Body of pancreas (tissue), 4 donors: ENCODE measurements at regions not wholly inside any gene's neighbourhood (a gene's known extent, or its start where the extent isn't known, plus 50 kb on each side); places are given as distances from the start of the nearest gene placed in this dataset.

Source experiments
- ATAC-seq: fragments of 150-250 bp; one replicate; pipeline ENCODE4 v1.9.1; 2016
- DNase-seq, 4 donors: peaks; one replicate each; pipeline ENCODE4 v3.0.0-alpha.2; 2019
- H3K27ac ChIP-seq, 4 donors: fragments of 200-600 bp; sonication (generic); 1 replicate in 3 of 4; 2 replicates in 1 of 4; pipeline versions ENCODE4 v1.5.1 to v1.6.1; 2016 to 2019; ENCODE audit warnings: mild to moderate bottlenecking in 1 of 4, mixed read lengths in 1 of 4, moderate library complexity in 1 of 4
- H3K27me3 ChIP-seq, 2 donors: fragments of 200-600 bp; sonication (generic); one replicate each; pipeline ENCODE4 v1.6.0; 2016; ENCODE audit warnings: mild to moderate bottlenecking in 1 of 2
- H3K36me3 ChIP-seq, 2 donors: fragments of 200-600 bp; sonication (generic); replicated peaks in 1 of 2; 2 replicates each; pipeline ENCODE4 v1.5.1; 2016; ENCODE audit warnings: low read depth in 2 of 2; ENCODE audit not compliant: insufficient read depth in 1 of 2
- H3K4me1 ChIP-seq: fragments of 200-600 bp; sonication (generic); one replicate; pipeline ENCODE4 v1.6.0; 2016
- H3K4me3 ChIP-seq, 2 donors: fragments of 200-600 bp; sonication (generic); 1 replicate in 1 of 2; 2 replicates in 1 of 2; pipeline ENCODE4 v1.5.1; 2016 to 2019
- H3K9me3 ChIP-seq, 3 donors: fragments of 200-600 bp; sonication (generic); 1 replicate in 2 of 3; 2 replicates in 1 of 3; pipeline ENCODE4 v1.5.1; 2016
- POLR2A ChIP-seq, 3 donors: fragments of 450-650 bp; IDR thresholded peaks; one replicate each; pipeline ENCODE4 v1.6.1; 2016; ENCODE audit warnings: antibody characterized with exemption in 3 of 3, mild to moderate bottlenecking in 2 of 3
- WGBS, 2 donors: methylation state at CpG; one replicate each; pipeline ENCODE4 v1.1.5; 2017; 5-methylcytosine and 5-hydroxymethylcytosine counted together
- intact Hi-C: fragments of 100-400 bp; cut with DNase I; formaldehyde crosslinking; loops from one replicate; pipeline ENCODE4 v1.15.1; 2023
- TF ChIP-seq, protein P1 (sequence below), 7 experiments: fragments of 450-650 bp in 4 of 7; fragments of 200-600 bp in 3 of 7; sonication (generic) in 3 of 7; IDR thresholded peaks; one replicate each; pipeline ENCODE4 v1.5.1; 2016 to 2019; ENCODE audit warnings: antibody characterized with exemption in 7 of 7

DNA sequence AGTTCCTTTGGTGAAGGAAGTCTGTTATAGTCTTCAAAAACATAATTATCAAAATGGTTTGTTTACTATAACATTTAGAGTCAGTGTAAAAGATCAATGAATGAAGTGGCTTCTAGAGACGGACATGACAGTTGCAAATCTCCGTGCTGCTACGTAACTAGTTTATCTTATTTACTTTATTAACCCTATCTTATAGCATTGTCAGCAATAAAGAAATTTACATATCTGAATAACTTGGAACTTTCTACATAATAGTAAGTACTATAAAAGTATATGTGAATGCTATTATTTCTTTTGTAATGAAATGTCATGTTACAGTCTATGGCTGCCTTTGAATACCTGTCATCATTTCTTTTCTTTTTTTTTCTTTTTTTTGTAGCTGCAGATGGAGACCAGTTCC lies 246.8 kb downstream of the PTH2R start:
- H3K4me3 ChIP-seq = no peak overlapping the region
- H3K36me3 ChIP-seq = no peaks in the 10 kb centered on the region
- DNase-seq (no peak), ATAC-seq (no peak)
- no peaks in the 10 kb centered on the region for H3K27me3 ChIP-seq
- H3K27ac ChIP-seq = no peak overlapping the region
- no peaks in the 10 kb centered on the region for H3K4me1 ChIP-seq
- intact Hi-C loops = no loop called here
- TF ChIP-seq POLR2A (IDR thresholded peaks at IDR 0.05) = no peak
- TF ChIP-seq, protein P1, sequence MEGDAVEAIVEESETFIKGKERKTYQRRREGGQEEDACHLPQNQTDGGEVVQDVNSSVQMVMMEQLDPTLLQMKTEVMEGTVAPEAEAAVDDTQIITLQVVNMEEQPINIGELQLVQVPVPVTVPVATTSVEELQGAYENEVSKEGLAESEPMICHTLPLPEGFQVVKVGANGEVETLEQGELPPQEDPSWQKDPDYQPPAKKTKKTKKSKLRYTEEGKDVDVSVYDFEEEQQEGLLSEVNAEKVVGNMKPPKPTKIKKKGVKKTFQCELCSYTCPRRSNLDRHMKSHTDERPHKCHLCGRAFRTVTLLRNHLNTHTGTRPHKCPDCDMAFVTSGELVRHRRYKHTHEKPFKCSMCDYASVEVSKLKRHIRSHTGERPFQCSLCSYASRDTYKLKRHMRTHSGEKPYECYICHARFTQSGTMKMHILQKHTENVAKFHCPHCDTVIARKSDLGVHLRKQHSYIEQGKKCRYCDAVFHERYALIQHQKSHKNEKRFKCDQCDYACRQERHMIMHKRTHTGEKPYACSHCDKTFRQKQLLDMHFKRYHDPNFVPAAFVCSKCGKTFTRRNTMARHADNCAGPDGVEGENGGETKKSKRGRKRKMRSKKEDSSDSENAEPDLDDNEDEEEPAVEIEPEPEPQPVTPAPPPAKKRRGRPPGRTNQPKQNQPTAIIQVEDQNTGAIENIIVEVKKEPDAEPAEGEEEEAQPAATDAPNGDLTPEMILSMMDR (IDR thresholded peaks at IDR 0.05) = no peak
- 32 to 34% methylated on average over 3 of the region's 3 CpGs for WGBS, 2 donors
- H3K9me3 ChIP-seq = no peaks in the 10 kb centered on the region

DNA sequence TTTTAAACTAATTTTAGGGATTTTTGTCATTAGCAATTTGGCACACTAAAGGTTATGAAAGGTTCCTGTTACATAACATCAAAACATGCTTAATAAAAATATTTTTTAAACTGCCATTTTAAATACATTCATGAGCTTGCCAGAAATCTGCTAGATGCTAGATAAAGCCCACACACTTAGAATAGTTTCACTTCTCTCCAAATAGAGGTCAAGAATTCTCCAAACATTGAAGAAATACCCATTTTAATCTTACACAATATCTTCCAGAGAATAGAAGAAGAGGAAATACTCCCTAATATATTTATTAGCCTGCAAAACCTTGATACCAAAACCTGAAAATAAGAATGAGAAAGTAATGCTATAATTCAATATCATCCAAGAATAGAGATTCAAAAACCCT lies 247.5 kb downstream of the PTH2R start:
- H3K27ac ChIP-seq = no peak overlapping the region
- no peaks in the 10 kb centered on the region for H3K9me3 ChIP-seq
- no peak overlapping the region for H3K4me3 ChIP-seq
- intact Hi-C loops = no loop called here
- H3K27me3 ChIP-seq = no peaks in the 10 kb centered on the region
- ATAC-seq (no peak), DNase-seq (no peak)
- TF ChIP-seq, protein P1 (IDR thresholded peaks at IDR 0.05) = no peak
- TF ChIP-seq POLR2A (IDR thresholded peaks at IDR 0.05) = no peak
- H3K36me3 ChIP-seq = no peaks in the 10 kb centered on the region
- H3K4me1 ChIP-seq = no peaks in the 10 kb centered on the region

GRCh38 chr2:208657468-208657867 lies 250.9 kb downstream of the PTH2R start:
- 80 to 90% methylated on average over 1 of the region's 1 CpG for WGBS, 2 donors
- ATAC-seq = no peak
- Histone ChIP-seq H3K4me3 (no peak overlapping the region), H3K27ac (no peak overlapping the region), H3K27me3 (no peaks in the 10 kb centered on the region), H3K36me3 (no peaks in the 10 kb centered on the region), H3K9me3 (no peaks in the 10 kb centered on the region), H3K4me1 (no peaks in the 10 kb centered on the region)
- intact Hi-C loops = no loop called here
- no peak for DNase-seq
- no peak for TF ChIP-seq POLR2A (IDR thresholded peaks at IDR 0.05)
- TF ChIP-seq, protein P1 (IDR thresholded peaks at IDR 0.05) = no peak

GRCh38 chr2:208669394-208669793 lies 262.8 kb downstream of the PTH2R start:
- H3K27me3 ChIP-seq = no peaks in the 10 kb centered on the region
- WGBS, 2 donors = 63 to 71% methylated on average over 2 of the region's 2 CpGs
- no peaks in the 10 kb centered on the region for H3K9me3 ChIP-seq
- no peaks in the 10 kb centered on the region for H3K36me3 ChIP-seq
- DNase-seq (no peak), ATAC-seq (no peak)
- H3K4me1 ChIP-seq = no peaks in the 10 kb centered on the region
- intact Hi-C loops = no loop called here
- H3K4me3 ChIP-seq = no peak overlapping the region
- no peak overlapping the region for H3K27ac ChIP-seq
- TF ChIP-seq POLR2A (IDR thresholded peaks at IDR 0.05) = no peak
- TF ChIP-seq, protein P1 (IDR thresholded peaks at IDR 0.05) = no peak

DNA sequence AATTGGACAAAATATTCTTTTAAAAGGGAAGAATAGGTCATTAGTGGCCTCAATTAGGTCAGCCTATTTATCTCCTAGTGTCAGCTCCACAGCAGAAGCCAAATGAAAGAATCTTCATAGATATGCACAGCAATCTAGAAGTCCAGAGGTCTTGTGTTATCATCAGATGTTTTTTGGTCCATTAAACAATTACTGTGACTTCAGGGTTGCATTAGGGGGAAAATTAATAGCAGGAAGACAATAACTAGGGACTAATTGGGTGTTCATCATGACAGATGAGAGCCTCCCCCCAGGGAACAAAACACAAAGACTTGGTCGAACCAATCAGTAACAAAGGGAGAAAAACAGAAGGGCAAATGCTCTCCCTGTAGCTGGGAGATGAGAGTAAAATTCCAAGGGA lies 264.7 kb downstream of the PTH2R start:
- DNase-seq = no peak
- no peak for ATAC-seq
- Histone ChIP-seq H3K4me1 (no peaks in the 10 kb centered on the region), H3K9me3 (no peaks in the 10 kb centered on the region), H3K36me3 (no peaks in the 10 kb centered on the region), H3K27me3 (no peaks in the 10 kb centered on the region), H3K27ac (no peak overlapping the region), H3K4me3 (no peak overlapping the region)
- WGBS, 2 donors = 7 to 19% methylated on average over 1 of the region's 1 CpG
- no peak for TF ChIP-seq POLR2A (IDR thresholded peaks at IDR 0.05)
- TF ChIP-seq, protein P1 (IDR thresholded peaks at IDR 0.05) = no peak
- intact Hi-C loops = no loop called here
